Upper lobe of left lung (tissue), 6 donors: ENCODE measurements at regions not wholly inside any gene's neighbourhood (a gene's known extent, or its start where the extent isn't known, plus 50 kb on each side); places are given as distances from the start of the nearest gene placed in this dataset.

Source experiments
- ATAC-seq, 2 donors: fragments of 200-7000 bp; cut with Tn5 transposase; one replicate each; pipeline ENCODE4 v1.9.1; 2022; ENCODE audit warnings: mild to moderate bottlenecking in 2 of 2, moderate library complexity in 2 of 2; ENCODE audit not compliant: low FRiP score in 2 of 2
- DNase-seq, 2 donors: peaks; one replicate each; pipeline ENCODE4 v3.0.0-alpha.2; 2019 to 2020
- H3K27ac ChIP-seq, 4 donors: fragments of 200-600 bp; sonication (generic); one replicate each; pipeline ENCODE4 v1.5.1; 2016 to 2019
- H3K27me3 ChIP-seq, 4 donors: fragments of 200-600 bp; sonication (generic); one replicate each; pipeline ENCODE4 v1.5.1; 2017 to 2019
- H3K36me3 ChIP-seq, 4 donors: fragments of 200-600 bp; sonication (generic); one replicate each; pipeline ENCODE4 v1.5.1; 2016 to 2019
- H3K4me1 ChIP-seq, 4 donors: fragments of 200-600 bp; sonication (generic); one replicate each; pipeline ENCODE4 v1.5.1; 2018 to 2019
- H3K4me3 ChIP-seq, 4 donors: fragments of 200-600 bp; sonication (generic); one replicate each; pipeline ENCODE4 v1.5.1; 2017 to 2019; ENCODE audit warnings: mild to moderate bottlenecking in 2 of 4, moderate library complexity in 1 of 4
- H3K9me3 ChIP-seq, 4 donors: fragments of 200-600 bp; sonication (generic); one replicate each; pipeline ENCODE4 v1.5.1; 2018 to 2019
- EP300 ChIP-seq, 4 donors: sonication (generic); formaldehyde crosslinking; IDR thresholded peaks; one replicate each; pipeline ENCODE4 v1.5.1; 2017; ENCODE audit warnings: antibody characterized with exemption in 4 of 4, control low read depth in 2 of 4
- POLR2A ChIP-seq, 4 donors: fragments of 450-650 bp; IDR thresholded peaks; one replicate each; pipeline ENCODE4 v1.5.1; 2016 to 2017; ENCODE audit warnings: antibody characterized with exemption in 4 of 4, mild to moderate bottlenecking in 2 of 4
- POLR2AphosphoS5 ChIP-seq, 2 donors: sonication (generic); formaldehyde crosslinking; IDR thresholded peaks; one replicate each; pipeline ENCODE4 v1.5.1; 2017; ENCODE audit warnings: antibody characterized with exemption in 2 of 2
- WGBS, 2 donors: methylation state at CpG; one replicate each; pipeline ENCODE4 v1.1.5; 2017 to 2018; 5-methylcytosine and 5-hydroxymethylcytosine counted together
- TF ChIP-seq, protein P1 (sequence below), 6 experiments: fragments of 450-650 bp in 4 of 6; fragments of 200-600 bp in 2 of 6; sonication (generic) in 2 of 6; IDR thresholded peaks; one replicate each; pipeline ENCODE4 v1.5.1; 2016 to 2019; ENCODE audit warnings: antibody characterized with exemption in 6 of 6
- donor health status: DM: no; HTN: no; CAD: no; lungs with moderate emphysema.
- donor health status: DM: no; HTN: yes; CAD: no; lungs with severe emphysema.

DNA sequence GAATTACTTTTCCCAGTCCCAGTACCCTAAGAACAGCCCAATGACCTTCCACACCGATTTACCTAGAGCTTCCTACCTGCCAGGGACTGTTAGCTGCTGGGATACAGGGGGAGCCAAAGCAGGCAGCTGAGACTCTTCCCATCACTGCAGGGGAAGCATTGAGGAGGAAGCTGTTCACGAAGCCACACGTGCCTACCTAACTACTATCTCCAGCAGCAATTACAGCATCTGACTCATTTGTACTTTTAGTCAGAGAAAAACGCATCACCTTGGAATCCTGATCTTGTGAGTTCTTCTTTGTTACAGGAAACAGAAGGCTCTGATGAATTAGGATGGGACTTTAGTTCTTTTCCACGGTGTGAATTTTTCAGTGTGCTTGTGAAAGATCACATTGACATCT lies 113.7 kb upstream of the DHX40 start:
- no peaks in the 10 kb centered on the region for H3K27me3 ChIP-seq
- TF ChIP-seq, protein P1, sequence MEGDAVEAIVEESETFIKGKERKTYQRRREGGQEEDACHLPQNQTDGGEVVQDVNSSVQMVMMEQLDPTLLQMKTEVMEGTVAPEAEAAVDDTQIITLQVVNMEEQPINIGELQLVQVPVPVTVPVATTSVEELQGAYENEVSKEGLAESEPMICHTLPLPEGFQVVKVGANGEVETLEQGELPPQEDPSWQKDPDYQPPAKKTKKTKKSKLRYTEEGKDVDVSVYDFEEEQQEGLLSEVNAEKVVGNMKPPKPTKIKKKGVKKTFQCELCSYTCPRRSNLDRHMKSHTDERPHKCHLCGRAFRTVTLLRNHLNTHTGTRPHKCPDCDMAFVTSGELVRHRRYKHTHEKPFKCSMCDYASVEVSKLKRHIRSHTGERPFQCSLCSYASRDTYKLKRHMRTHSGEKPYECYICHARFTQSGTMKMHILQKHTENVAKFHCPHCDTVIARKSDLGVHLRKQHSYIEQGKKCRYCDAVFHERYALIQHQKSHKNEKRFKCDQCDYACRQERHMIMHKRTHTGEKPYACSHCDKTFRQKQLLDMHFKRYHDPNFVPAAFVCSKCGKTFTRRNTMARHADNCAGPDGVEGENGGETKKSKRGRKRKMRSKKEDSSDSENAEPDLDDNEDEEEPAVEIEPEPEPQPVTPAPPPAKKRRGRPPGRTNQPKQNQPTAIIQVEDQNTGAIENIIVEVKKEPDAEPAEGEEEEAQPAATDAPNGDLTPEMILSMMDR (IDR thresholded peaks at IDR 0.05): no peak
- no peak for TF ChIP-seq EP300 (IDR thresholded peaks at IDR 0.05)
- TF ChIP-seq POLR2A (IDR thresholded peaks at IDR 0.05): no peak
- no peak for TF ChIP-seq POLR2AphosphoS5 (IDR thresholded peaks at IDR 0.05)

DNA sequence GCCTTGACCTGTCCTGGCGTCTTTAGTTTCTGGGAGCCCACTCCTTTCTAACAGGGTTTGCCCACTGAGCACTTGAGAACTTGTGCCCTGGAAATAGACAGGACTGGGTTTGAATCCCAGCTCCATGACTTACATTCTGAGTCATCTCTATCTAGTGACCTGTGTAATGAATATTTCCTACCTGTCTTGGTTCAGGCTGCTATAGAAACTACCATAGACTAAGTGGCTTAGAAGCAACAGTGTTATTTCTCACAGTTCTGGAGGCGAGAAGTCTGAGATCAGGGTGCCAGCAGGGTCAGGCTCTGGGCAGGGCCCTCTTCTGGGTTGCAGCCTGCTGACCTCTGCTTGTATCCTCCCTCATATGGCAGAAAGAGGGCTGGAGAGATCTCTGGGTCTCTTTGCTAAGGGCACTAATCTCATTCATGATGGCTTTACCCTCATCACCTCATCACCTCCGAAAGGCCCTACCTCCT lies 110.7 kb upstream of the DHX40 start:
- 91 to 98% methylated on average over 3 of the region's 3 CpGs for WGBS, 2 donors
- TF ChIP-seq POLR2A (IDR thresholded peaks at IDR 0.05) (no peak), POLR2AphosphoS5 (IDR thresholded peaks at IDR 0.05) (no peak), EP300 (IDR thresholded peaks at IDR 0.05) (no peak)
- TF ChIP-seq, protein P1 (IDR thresholded peaks at IDR 0.05): no peak
- Histone ChIP-seq H3K4me1 (peaks cover 0 to 5% (median 2%) of the 10 kb centered on the region in 4 donors), H3K36me3 (no peaks in the 10 kb centered on the region), H3K27me3 (no peaks in the 10 kb centered on the region), H3K9me3 (no peaks in the 10 kb centered on the region), H3K4me3 (no peak overlapping the region), H3K27ac (no peak overlapping the region)
- ATAC-seq: no peak
- no peak for DNase-seq

More for the DNA sequence above, 113.7 kb upstream of the DHX40 start:
- Histone ChIP-seq H3K9me3 (no peaks in the 10 kb centered on the region), H3K4me3 (no peak overlapping the region), H3K4me1 (peaks cover 0 to 5% (median 2%) of the 10 kb centered on the region in 4 donors), H3K36me3 (no peaks in the 10 kb centered on the region), H3K27ac (no peak overlapping the region)
- no peak for ATAC-seq
- DNase-seq: no peak
- WGBS, 2 donors: 51 to 61% methylated on average over 5 of the region's 5 CpGs

DNA sequence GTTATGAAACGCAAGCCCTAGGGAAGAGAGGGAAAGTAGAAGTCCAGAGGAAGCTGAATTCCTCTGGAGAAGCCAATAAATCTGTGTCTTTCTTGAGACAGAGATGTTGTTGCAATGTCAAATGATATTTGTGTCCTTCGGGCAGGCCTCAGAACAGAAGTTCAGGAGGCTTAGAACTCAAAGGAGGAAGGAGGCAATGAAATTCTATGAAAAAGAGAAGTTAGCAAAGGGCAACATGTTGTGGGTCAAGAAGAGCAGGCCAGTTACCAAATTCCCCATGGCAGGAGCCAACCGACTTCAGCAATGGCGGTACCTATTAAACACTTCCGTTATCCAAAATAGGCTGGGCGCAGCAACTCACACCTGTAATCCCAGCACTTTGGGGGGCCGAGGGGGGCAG lies 109.0 kb upstream of the DHX40 start:
- TF ChIP-seq POLR2AphosphoS5 (IDR thresholded peaks at IDR 0.05) (no peak), POLR2A (IDR thresholded peaks at IDR 0.05) (no peak), EP300 (IDR thresholded peaks at IDR 0.05) (no peak)
- TF ChIP-seq, protein P1 (IDR thresholded peaks at IDR 0.05): no peak

DNA sequence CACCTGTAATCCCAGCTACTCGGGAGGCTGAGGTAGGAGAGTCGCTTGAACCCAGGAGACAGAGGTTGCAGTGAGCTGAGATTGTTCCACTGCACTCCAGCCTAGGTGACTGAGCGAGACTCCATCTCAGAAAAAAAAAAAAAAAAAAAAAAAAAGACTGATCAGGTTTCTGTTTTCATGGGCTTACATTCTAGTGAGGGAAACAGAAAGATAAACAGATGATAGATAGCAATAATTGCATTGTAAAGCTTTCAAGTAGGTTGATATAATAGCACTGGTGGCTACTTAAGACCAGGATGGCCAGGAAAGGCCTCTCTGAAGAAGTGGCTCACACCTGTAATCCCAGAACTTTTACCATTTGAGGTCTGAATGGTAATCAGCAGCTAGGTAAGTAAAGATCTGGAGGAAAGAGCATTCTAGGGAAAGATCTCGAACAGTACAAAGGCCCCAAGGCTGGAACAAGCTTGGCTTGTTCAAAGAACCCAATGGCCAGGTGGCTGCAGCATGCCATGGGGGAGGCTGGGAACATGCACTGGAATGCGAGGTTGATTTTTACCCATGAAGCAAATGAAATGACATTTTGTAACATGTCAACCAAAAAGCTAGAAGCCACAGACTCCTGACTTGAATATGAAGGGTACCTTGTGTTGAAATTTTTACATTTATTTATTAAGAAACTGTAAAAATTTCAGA lies 108.3 kb upstream of the DHX40 start:
- Histone ChIP-seq H3K27ac (no peak overlapping the region), H3K27me3 (no peaks in the 10 kb centered on the region), H3K4me3 (no peak overlapping the region), H3K4me1 (peaks cover 0 to 5% (median 2%) of the 10 kb centered on the region in 4 donors), H3K9me3 (no peaks in the 10 kb centered on the region), H3K36me3 (no peaks in the 10 kb centered on the region)
- TF ChIP-seq POLR2AphosphoS5 (IDR thresholded peaks at IDR 0.05) (no peak), POLR2A (IDR thresholded peaks at IDR 0.05) (no peak), EP300 (IDR thresholded peaks at IDR 0.05) (no peak)
- TF ChIP-seq, protein P1 (IDR thresholded peaks at IDR 0.05): no peak
- DNase-seq (no peak), ATAC-seq (no peak)
- WGBS, 2 donors: 89 to 91% methylated on average over 5 of the region's 5 CpGs

More for the DNA sequence above, 109.0 kb upstream of the DHX40 start:
- Histone ChIP-seq H3K27ac (no peak overlapping the region), H3K27me3 (no peaks in the 10 kb centered on the region), H3K4me1 (peaks cover 0 to 5% (median 2%) of the 10 kb centered on the region in 4 donors), H3K4me3 (no peak overlapping the region), H3K9me3 (no peaks in the 10 kb centered on the region), H3K36me3 (no peaks in the 10 kb centered on the region)
- WGBS, 2 donors: 80 to 97% methylated on average over 7 of the region's 7 CpGs
- ATAC-seq (peak in 1 of 2 donors; percentile 42), DNase-seq (no peak)

DNA sequence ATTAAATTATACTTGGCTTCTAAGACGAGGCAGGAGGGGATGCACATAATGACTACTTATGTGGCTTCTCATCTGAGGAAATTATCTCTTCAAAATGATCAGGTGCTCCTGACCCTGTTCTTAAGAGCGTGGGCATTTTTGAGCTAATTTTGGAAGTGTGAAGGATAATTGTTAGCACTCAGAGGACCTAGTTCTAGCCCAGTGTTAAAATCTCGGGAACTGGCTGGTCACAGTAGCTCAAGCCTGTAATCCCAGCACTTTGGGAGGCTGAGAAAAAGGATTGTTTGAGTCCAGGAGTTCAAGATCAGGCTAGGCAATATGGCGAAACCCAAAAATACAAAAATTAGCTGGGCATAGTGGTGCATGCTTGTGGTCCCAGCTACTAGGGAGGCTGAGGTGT lies 103.0 kb upstream of the DHX40 start:
- Histone ChIP-seq H3K27me3 (no peaks in the 10 kb centered on the region), H3K4me1 (no peaks in the 10 kb centered on the region), H3K27ac (no peak overlapping the region), H3K9me3 (no peaks in the 10 kb centered on the region), H3K36me3 (no peaks in the 10 kb centered on the region), H3K4me3 (no peak overlapping the region)
- 88 to 89% methylated on average over 4 of the region's 4 CpGs for WGBS, 2 donors
- TF ChIP-seq POLR2A (IDR thresholded peaks at IDR 0.05) (no peak), EP300 (IDR thresholded peaks at IDR 0.05) (no peak), POLR2AphosphoS5 (IDR thresholded peaks at IDR 0.05) (no peak)
- TF ChIP-seq, protein P1 (IDR thresholded peaks at IDR 0.05): no peak
- DNase-seq (no peak), ATAC-seq (no peak)
